ENCODE measurements at regions not wholly inside any gene's neighbourhood (a gene's known extent, or its start where the extent isn't known, plus 50 kb on each side); places are given as distances from the start of the nearest gene placed in this dataset.

GRCh38 chr4:53932796-53933610 is 131.4 kb downstream of the CHIC2 start:
- TF ChIP-seq POLR2A (IDR thresholded peaks at IDR 0.05), result no peak
- no peak for TF ChIP-seq CTCF (IDR thresholded peaks at IDR 0.05 in 4 of 5, conservative IDR thresholded peaks at IDR 0.05 in 1 of 5)

All from gastrocnemius medialis (tissue), 4 donors.